HFFc6 (cell line): ENCODE measurements at regions not wholly inside any gene's neighbourhood (a gene's known extent, or its start where the extent isn't known, plus 50 kb on each side); places are given as distances from the start of the nearest gene placed in this dataset.

ENCODE experiments used
- DNase-seq: peaks from one replicate; pipeline ENCODE4 v3.0.0-alpha.2; 2018
- H3K27ac Mint-ChIP-seq: 2 replicates; pipeline ENCODE4 v1.8.0; 2020; ENCODE audit warnings: mild to moderate bottlenecking, mixed read lengths
- H3K27me3 Mint-ChIP-seq: 2 replicates; pipeline ENCODE4 v1.8.0; 2021; ENCODE audit warnings: mild to moderate bottlenecking, moderate library complexity, mixed read lengths; ENCODE audit not compliant: insufficient read depth
- H3K36me3 Mint-ChIP-seq: 2 replicates; pipeline ENCODE4 v1.8.0; 2021; ENCODE audit warnings: low read depth, mixed read lengths
- H3K4me1 Mint-ChIP-seq: 2 replicates; pipeline ENCODE4 v1.8.0; 2020; ENCODE audit warnings: low read depth, mixed read lengths
- H3K4me3 Mint-ChIP-seq: 2 replicates; pipeline ENCODE4 v1.8.0; 2020; ENCODE audit warnings: mild to moderate bottlenecking, moderate library complexity, mixed read lengths
- H3K9me3 Mint-ChIP-seq: 2 replicates; pipeline ENCODE4 v1.8.0; 2020; ENCODE audit warnings: mild to moderate bottlenecking, mixed read lengths
- CTCF ChIP-seq: fragments of 200-600 bp; sonication (generic); IDR thresholded peaks from 2 replicates; pipeline ENCODE4 v1.5.0; 2021; ENCODE audit warnings: antibody characterized with exemption, mild to moderate bottlenecking

GRCh38 chr13:31927219-31927653, 104.3 kb upstream of the FRY start:
- H3K4me3 Mint-ChIP-seq, result no peak overlapping the region
- no peaks in the 10 kb centered on the region for H3K9me3 Mint-ChIP-seq
- TF ChIP-seq CTCF, result no peak
- H3K27ac Mint-ChIP-seq, result no peak overlapping the region
- no peaks in the 10 kb centered on the region for H3K4me1 Mint-ChIP-seq
- peaks cover 4% of the 10 kb centered on the region; the same call in 1 of the 2 replicates for H3K27me3 Mint-ChIP-seq
- DNase-seq, result no peak
- H3K36me3 Mint-ChIP-seq, result no peaks in the 10 kb centered on the region

GRCh38 chr13:31929031-31929770, 102.4 kb upstream of the FRY start:
- Mint-ChIP-seq H3K4me1 (no peaks in the 10 kb centered on the region), H3K27ac (no peak overlapping the region), H3K27me3 (0 out of 2 replicates have a peak, but pooled peaks cover 4% of the 10 kb centered on the region), H3K4me3 (no peak overlapping the region), H3K36me3 (no peaks in the 10 kb centered on the region), H3K9me3 (no peaks in the 10 kb centered on the region)
- no peak for DNase-seq
- TF ChIP-seq CTCF, result no peak

GRCh38 chr13:31930490-31930889, 101.1 kb upstream of the FRY start:
- no peak overlapping the region for H3K27ac Mint-ChIP-seq
- no peaks in the 10 kb centered on the region for H3K9me3 Mint-ChIP-seq
- no peaks in the 10 kb centered on the region for H3K36me3 Mint-ChIP-seq
- no peaks in the 10 kb centered on the region for H3K27me3 Mint-ChIP-seq
- no peaks in the 10 kb centered on the region for H3K4me1 Mint-ChIP-seq
- no peak overlapping the region for H3K4me3 Mint-ChIP-seq
- DNase-seq, result no peak
- TF ChIP-seq CTCF, result no peak

- no peak overlapping the region for H3K4me3 Mint-ChIP-seq
- no peak overlapping the region for H3K27ac Mint-ChIP-seq
- no peaks in the 10 kb centered on the region for H3K27me3 Mint-ChIP-seq
- TF ChIP-seq CTCF, result no peak
- no peaks in the 10 kb centered on the region for H3K4me1 Mint-ChIP-seq
- H3K9me3 Mint-ChIP-seq, result no peaks in the 10 kb centered on the region
- DNase-seq, result no peak
- H3K36me3 Mint-ChIP-seq, result no peaks in the 10 kb centered on the region
Measured at GRCh38 chr13:31930901-31931522, 100.6 kb upstream of the FRY start.

- Mint-ChIP-seq H3K9me3 (no peaks in the 10 kb centered on the region), H3K27me3 (peaks cover 5% of the 10 kb centered on the region), H3K4me3 (no peak overlapping the region), H3K36me3 (no peaks in the 10 kb centered on the region), H3K27ac (no peak overlapping the region), H3K4me1 (no peaks in the 10 kb centered on the region)
- no peak for DNase-seq
- no peak for TF ChIP-seq CTCF
Measured at GRCh38 chr13:31937436-31937835, 94.1 kb upstream of the FRY start.
